GM20000 (cell line): ENCODE measurements at regions not wholly inside any gene's neighbourhood (a gene's known extent, or its start where the extent isn't known, plus 50 kb on each side); places are given as distances from the start of the nearest gene placed in this dataset.

Experiments
- DNase-seq: peaks from one replicate; pipeline ENCODE4 v3.0.0; 2012; ENCODE audit warnings: low spot score
- TF ChIP-seq, protein P1 (sequence below): IDR thresholded peaks from 2 replicates; pipeline ENCODE4 v1.5.1; 2012; ENCODE audit warnings: mild to moderate bottlenecking, control low read depth; ENCODE audit errors: extremely low read depth, missing control alignments

DNA sequence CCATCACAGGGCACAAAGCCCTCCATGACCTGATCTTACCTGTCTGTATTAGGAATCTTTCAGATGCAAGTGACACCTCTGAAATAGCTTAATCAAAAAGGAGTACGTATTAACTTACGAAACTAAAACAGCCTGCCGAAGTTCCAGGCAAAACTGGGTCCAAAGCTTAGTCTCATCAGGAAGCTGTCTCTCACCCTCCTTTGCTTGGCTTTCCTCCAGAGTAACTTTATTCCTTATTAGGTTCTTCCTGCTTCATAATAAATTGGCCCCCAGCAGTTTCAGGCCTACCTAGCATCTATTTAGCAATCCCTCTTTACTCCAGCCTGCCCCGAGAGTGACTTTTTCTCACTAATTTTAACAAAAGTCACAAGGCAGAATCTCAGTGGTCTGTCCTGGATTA is 58.4 kb upstream of the STK32A start:
- no peak for DNase-seq
- TF ChIP-seq, protein P1, sequence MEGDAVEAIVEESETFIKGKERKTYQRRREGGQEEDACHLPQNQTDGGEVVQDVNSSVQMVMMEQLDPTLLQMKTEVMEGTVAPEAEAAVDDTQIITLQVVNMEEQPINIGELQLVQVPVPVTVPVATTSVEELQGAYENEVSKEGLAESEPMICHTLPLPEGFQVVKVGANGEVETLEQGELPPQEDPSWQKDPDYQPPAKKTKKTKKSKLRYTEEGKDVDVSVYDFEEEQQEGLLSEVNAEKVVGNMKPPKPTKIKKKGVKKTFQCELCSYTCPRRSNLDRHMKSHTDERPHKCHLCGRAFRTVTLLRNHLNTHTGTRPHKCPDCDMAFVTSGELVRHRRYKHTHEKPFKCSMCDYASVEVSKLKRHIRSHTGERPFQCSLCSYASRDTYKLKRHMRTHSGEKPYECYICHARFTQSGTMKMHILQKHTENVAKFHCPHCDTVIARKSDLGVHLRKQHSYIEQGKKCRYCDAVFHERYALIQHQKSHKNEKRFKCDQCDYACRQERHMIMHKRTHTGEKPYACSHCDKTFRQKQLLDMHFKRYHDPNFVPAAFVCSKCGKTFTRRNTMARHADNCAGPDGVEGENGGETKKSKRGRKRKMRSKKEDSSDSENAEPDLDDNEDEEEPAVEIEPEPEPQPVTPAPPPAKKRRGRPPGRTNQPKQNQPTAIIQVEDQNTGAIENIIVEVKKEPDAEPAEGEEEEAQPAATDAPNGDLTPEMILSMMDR = no peak

DNA sequence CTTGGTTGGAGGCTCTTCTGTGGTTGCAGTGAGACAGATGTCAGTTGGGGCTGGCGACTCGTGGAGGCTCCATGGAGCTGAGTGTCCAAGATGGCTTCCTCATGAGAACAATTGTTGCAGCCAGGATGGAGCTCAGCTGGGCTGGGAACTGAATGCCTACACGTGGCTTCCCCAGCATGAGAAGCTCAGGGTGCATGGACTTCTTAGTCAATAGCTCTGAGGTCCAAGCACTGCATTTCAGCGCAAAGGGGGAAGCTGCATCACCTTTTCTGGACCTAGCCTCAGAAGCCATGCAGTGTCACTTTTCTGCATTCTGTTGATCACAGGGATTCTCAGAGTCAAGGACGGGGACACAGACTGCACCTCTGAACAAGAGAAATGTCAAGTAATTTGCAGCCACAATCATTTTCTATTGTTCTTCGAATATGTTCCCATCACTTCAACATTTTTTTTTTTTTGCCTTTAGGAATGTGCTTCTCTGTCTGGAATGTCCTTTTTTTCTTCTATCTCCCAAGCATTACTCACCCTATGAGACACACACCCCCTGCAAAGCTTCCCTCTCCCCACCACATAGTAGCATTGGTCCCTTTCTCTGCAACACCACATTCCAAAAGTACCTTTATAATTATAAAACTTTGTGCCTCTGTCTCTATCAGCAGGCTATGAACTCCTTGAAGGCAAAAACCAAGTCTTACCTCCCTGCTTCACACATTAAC is 57.5 kb upstream of the STK32A start:
- TF ChIP-seq, protein P1 = no peak
- DNase-seq = no peak

GRCh38 chr5:147179562-147180147 is 55.2 kb upstream of the STK32A start:
- TF ChIP-seq, protein P1 = no peak
- DNase-seq = no peak

DNA sequence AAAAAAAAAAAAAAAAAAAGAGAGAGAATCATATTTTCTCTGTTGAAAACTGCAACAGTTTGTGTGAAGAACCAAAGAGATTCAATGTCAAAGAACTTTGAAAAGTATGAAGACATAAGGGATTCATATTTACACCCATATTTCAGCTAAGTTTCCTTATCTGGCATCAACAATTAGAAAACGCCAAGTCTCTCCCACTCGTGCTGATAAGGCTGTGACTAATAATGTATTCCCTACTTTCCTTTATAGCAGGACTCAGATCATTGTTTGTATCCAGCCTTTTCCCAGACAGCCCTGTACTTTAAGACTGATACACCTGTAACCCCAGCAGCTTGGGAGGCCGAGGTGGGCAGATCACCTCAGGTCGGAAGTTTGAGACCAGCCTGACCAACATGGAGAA is 54.1 kb upstream of the STK32A start:
- TF ChIP-seq, protein P1 = no peak
- no peak for DNase-seq
